ENCODE measurements at regions not wholly inside any gene's neighbourhood (a gene's known extent, or its start where the extent isn't known, plus 50 kb on each side); places are given as distances from the start of the nearest gene placed in this dataset.

- no peak for DNase-seq (ENCODE audit: low spot score)
Measured at GRCh38 chr4:74651198-74651597, 143.1 kb downstream of the BTC start.

- no peak for DNase-seq (ENCODE audit: low spot score)
Measured at GRCh38 chr4:74653331-74654229, 140.7 kb downstream of the BTC start.

- no peak for DNase-seq (ENCODE audit: low spot score)
Measured at GRCh38 chr4:74654230-74654681, 140.1 kb downstream of the BTC start.

- DNase-seq (ENCODE audit: low spot score): no peak
Measured at GRCh38 chr4:74656596-74656995, 137.7 kb downstream of the BTC start.

GRCh38 chr4:74658116-74658515, 136.2 kb downstream of the BTC start:
- no peak for DNase-seq (ENCODE audit: low spot score)

GRCh38 chr4:74659576-74660411, 134.5 kb downstream of the BTC start:
- peak; percentile 5 for DNase-seq (ENCODE audit: low spot score)

- no peak for DNase-seq (ENCODE audit: low spot score)
Measured at GRCh38 chr4:74660866-74661265, 133.5 kb downstream of the BTC start.

- no peak for DNase-seq (ENCODE audit: low spot score)
Measured at GRCh38 chr4:74661427-74662201, 132.7 kb downstream of the BTC start.

- no peak for DNase-seq (ENCODE audit: low spot score)
Measured at GRCh38 chr4:74663631-74664030, 130.7 kb downstream of the BTC start.

- DNase-seq (ENCODE audit: low spot score): no peak
Measured at GRCh38 chr4:74665346-74665745, 129.0 kb downstream of the BTC start.

GRCh38 chr4:74665876-74666275, 128.4 kb downstream of the BTC start:
- no peak for DNase-seq (ENCODE audit: low spot score)

GRCh38 chr4:74667438-74667837, 126.9 kb downstream of the BTC start:
- no peak for DNase-seq (ENCODE audit: low spot score)

- no peak for DNase-seq (ENCODE audit: low spot score)
Measured at GRCh38 chr4:74667944-74668343, 126.4 kb downstream of the BTC start.

GRCh38 chr4:74669702-74670101, 124.6 kb downstream of the BTC start:
- DNase-seq (ENCODE audit: low spot score): no peak

- no peak for DNase-seq (ENCODE audit: low spot score)
Measured at GRCh38 chr4:74670583-74670982, 123.7 kb downstream of the BTC start.

GRCh38 chr4:74671080-74671698, 123.1 kb downstream of the BTC start:
- DNase-seq (ENCODE audit: low spot score): peak; percentile 38

- no peak for DNase-seq (ENCODE audit: low spot score)
Measured at GRCh38 chr4:74674750-74675149, 119.6 kb downstream of the BTC start.

GRCh38 chr4:74675673-74676279, 118.5 kb downstream of the BTC start:
- DNase-seq (ENCODE audit: low spot score): peak; percentile 42

- DNase-seq (ENCODE audit: low spot score): no peak
Measured at GRCh38 chr4:74682567-74683359, 111.6 kb downstream of the BTC start.

GRCh38 chr4:74692972-74693371, 101.4 kb downstream of the BTC start:
- DNase-seq (ENCODE audit: low spot score): no peak
